ENCODE measurements at regions not wholly inside any gene's neighbourhood (a gene's known extent, or its start where the extent isn't known, plus 50 kb on each side); places are given as distances from the start of the nearest gene placed in this dataset.
"Not testable (repeated sequence)": the region's sequence is repeated elsewhere in the genome, so short reads cannot be mapped to it uniquely, and the experiment has no call there.

DNA sequence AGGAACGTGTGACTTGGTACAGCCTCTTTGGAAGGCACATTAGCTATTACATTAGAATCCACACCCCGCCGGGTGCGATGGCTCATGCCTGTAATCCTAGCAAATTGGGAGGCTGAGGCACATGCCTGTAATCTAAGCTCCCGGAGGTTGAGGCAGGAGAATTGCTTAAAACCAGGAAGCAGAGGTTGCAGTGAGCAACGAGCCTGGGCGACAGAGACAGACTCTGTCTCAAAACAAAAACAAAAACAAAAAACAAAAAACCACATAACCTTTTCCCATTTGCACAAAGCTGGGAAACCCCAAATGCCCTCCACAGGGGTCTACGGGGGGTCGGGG is 82.7 kb upstream of the METTL9 start:
- DNase-seq (ENCODE audit: low read depth): not testable (repeated sequence)

DNA sequence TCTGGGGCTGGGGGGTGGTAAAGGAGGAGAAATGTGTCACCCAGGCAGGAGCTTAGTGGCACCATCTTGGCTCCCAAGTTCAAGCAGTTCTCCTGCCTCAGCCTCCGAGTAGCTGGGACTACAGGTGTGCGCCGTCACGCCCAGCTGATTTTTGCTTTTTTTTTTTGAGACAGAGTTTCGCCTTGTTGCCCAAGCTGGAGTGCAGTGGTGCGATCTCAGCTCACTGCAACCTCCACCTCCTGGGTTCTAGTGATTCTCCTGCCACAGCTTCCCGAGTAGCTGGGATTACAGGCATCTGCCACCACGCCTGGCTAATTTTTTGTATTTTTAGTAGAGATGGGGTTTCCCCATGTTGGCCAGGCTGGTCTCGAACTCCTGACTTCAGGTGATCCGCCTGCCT is 82.1 kb upstream of the METTL9 start:
- not testable (repeated sequence) for DNase-seq (ENCODE audit: low read depth)

DNA sequence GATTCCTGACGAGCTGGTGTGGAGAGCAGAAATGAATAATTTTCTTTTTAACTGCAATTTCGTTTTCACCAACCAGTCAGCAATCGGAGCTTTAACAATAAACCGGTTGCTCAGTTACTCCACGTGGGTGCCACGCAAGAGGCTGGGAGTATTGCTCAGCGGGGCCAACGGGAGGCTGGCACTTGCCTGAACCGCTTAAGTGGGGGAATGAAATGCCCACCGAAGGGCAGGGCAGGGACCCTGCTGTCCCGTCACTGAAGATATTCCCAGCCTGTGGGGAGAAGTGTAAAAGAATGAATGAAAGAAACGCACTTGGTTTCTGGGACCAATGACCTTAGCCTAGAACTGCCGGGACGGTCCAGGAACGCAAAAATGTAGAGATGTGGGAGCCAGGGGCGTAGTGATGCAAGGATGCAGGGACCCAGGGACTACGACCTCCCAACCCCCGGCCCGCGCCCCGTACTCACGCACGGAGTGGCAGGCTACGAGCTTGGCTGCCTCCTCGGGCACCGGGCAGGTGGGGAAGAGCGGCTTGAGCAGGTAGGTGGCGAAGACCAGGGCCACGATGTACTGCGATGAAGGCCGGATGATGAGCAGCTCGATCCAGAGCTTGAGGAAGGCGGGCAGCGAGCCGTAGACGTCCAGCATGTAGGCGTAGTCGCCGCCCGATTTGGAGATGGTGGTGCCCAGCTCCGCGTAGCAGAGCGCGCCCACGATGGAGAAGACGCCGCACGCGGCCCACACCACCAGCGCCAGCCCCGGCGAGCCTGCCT is 79.8 kb upstream of the METTL9 start:
- not testable (repeated sequence) for DNase-seq (ENCODE audit: low read depth)

DNA sequence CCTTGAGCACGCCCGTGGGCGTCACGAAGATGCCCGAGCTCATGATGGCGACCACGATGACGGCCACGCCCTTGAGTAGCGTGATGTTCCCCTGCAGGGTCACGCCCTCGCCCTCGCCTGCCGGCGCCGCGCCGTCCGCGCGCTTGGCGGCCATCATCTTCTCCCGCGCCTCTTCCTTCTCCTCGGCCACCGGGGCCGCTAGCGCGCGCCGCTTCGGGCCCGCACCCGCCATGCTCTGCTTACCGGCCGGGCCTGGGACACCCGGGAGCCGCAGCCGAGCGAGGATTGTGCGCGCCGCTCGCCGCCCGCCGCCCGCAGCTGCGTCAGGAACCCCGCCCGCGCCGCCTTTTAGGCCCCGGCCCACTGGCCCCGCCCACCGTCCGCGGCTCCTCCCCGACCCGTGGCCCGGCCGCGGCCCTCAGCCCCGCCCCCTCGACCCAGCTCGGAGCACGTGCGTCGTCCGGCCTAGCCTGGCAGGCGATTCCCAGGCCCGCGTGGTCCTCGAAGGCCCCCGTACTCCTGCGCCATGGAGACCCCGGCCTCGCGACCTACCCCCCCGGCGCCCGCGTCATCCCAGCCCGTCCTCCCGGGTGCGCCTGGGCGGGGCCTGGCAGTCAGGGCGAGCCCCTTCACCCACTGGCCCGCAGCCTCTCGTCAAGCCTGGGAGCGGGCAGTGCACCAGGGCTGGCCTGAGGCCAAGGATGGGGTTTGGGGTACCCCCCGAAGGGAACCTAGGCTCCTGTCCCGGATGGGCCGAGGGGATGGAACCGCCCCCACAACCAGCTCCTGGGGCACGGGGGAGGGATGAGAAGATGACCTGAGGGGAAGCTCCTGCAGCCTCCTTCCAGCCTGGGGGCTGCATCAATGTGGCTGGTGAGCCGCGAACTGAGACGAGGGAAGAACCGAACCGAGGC is 79.0 kb upstream of the METTL9 start:
- peak; percentile 87 for DNase-seq (ENCODE audit: low read depth)

DNA sequence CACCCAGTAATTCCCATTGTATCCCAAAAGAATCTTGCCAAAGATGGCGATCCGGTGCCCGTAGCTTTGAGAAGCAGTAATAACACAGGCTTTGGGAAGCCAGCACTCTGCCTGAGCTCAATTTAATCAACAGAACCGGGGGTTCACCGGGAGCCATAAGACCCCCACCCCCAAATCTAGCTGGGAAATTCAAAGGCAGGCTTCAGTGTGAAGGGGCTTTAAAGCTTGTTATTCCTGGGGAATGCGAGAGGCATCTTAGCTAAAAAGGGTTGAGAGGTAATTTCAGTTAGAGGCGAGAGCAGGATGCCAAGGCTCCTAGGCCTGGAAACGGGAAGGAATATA is 78.4 kb upstream of the METTL9 start:
- DNase-seq (ENCODE audit: low read depth): not testable (repeated sequence)

DNA sequence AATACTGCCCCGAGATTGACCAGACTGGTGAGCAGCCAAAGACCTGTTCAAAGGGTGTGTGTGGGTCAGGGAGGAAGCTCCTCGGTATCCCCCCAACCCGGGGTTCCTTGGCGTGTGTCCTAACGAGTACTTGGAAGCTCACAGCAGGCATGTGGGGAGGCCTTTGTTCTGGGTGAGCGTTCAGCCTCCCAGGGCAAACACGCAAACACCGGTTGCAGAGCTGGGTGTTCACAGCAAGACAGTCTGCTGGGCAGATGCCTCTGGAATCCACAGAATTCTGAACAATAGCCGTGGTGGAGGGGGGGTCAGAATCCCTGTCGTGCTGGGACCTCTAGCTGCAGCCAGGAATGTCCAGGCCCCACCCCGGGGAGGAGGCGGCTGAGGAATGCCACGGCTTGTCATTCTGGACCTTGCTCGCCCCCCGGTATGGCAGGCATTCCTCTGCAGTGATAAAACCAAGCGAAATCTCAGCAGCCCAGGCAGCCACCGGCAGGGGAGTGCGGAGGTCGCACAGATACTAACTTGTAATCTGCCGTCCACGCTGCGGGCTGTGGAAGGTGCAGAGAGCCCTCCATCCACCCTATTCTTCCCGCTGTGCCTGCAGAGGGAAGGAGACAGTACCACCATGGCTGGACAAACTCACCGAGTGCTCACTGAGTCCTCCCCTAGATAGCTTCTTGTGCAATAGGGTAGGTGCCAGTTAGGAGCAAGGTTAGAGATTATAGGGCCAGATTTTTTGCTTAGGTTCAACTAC is 77.8 kb upstream of the METTL9 start:
- DNase-seq (ENCODE audit: low read depth): peak; percentile 29

DNA sequence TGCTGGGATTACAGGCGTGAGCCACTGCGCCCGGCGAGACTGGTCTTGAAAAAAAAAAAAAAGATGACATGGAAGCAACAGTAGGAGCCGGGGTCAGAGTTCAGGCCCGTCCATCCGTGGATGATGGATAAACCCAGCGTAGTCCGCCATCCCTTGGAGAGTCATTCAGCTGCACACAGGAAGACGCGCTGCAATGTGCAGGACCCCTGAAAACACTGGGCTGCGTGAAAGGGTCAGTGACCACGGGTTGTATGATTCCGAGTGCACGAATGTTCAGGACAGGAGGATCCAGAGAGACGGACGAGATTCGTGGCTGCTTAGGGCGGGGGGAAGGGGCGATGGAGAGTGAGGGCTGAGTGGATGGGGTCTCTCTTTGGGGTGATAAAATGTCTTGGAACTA is 76.5 kb upstream of the METTL9 start:
- DNase-seq (ENCODE audit: low read depth): not testable (repeated sequence)

DNA sequence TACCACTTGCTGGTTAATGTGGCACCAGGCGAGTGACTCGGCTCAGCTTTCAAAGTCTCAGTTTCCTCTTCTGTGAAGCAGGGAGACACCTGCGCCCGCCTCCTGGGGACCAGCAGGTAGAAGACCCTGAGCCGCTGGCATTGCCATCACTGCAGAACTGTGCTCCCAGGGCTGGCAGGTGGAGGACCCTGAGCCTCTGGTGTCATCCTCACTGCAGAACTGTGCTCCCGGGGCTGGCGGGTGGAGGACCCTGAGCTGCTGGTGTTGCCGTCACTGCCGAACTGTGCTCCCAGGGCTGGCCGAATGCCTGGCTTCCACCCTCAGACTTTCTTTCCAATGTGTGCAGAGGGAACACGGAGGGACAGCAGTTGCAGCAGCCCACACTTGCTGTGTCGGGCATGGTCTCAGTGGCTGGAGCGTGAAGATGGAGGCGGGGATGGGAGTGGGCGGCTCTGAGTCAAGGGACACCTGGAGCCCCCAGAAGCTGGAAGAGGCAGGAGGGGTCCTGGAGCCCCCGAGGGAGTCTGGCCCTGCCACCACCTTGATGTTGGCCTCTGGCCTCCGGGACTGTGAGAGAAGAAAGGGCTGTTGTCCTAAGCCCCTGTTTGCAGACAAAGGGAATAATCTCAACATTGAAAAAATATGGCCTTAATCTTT is 75.8 kb upstream of the METTL9 start:
- no peak for DNase-seq (ENCODE audit: low read depth)

DNA sequence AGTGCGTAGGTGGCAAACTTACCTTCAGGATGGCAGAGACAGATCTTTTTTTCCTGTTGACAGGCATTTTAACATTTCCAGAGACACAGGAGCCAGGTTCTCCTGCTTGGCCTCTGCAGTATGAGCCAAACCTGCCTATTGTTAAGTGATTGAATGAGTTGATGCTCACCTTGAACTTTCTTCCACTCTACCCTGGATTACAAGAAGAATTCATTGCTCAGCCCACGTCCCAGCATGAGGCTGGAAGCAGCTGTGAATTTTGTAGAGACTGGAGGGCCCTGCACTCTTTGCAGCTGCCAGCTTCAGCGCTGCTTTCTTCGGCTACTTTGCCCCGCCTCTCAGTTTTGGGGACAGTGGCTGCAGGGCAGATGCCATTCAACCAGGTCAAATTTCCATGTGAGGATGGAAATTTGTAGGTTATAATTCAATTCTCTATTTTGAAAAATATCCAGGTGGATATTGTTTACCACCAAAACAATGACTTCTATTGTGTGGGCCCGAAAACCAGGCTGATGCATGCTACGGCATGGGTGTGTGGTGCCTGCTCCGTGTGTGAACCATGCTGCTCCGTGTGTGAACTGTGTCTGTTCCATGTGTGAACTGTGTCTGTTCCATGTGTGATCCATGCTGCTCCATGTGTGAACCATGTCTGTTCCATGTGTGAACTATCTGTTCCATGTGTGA is 75.2 kb upstream of the METTL9 start:
- no peak for DNase-seq (ENCODE audit: low read depth)

DNA sequence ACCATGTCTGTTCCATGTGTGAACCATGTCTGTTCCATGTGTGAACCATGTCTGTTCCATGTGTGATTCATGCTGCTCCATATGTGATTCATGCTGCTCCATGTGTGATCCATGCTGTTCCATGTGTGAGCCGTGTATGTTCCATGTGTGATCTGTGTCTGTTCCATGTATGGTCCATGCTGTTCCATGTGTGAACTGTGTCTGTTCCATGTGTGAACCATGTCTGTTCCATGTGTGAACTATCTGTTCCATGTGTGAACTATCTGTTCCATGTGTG is 74.7 kb upstream of the METTL9 start:
- not testable (repeated sequence) for DNase-seq (ENCODE audit: low read depth)

DNA sequence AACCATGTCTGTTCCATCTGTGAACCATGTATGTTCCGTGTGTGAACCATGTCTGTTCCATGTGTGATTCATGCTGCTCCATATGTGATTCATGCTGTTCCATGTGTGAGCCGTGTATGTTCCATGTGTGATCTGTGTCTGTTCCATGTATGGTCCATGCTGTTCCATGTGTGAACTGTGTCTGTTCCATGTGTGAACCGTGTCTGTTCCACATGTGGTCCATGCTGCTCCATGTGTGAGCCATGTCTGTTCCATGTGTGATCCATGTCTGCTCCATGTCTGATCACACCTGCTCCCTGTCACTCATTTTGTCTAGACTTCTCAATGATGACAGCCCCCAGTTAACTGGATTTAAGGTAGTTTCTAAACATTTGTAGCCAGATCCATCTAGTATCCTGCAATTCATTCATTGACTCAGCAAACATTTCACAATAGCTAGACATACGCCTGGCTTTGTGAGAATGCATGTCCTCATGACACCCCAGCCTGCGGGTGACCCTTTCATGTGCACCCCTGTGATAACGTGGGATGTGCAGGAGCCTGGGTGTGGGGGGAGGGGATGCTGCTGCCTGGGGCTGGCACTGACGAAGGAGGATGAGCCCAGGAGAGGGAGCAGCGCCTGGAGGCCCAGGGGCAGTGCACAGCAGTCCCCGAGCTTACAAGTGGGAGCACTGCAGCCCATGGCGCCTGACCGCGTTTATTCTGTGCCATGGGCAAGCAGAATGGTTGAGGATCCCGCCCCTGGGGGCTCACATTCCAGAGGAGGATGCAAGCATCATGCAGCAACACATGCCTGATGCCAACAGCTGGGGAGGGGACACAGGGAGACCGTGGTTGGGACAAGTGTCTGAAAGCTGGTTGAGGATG is 74.1 kb upstream of the METTL9 start:
- peak; percentile 91 for DNase-seq (ENCODE audit: low read depth)

DNA sequence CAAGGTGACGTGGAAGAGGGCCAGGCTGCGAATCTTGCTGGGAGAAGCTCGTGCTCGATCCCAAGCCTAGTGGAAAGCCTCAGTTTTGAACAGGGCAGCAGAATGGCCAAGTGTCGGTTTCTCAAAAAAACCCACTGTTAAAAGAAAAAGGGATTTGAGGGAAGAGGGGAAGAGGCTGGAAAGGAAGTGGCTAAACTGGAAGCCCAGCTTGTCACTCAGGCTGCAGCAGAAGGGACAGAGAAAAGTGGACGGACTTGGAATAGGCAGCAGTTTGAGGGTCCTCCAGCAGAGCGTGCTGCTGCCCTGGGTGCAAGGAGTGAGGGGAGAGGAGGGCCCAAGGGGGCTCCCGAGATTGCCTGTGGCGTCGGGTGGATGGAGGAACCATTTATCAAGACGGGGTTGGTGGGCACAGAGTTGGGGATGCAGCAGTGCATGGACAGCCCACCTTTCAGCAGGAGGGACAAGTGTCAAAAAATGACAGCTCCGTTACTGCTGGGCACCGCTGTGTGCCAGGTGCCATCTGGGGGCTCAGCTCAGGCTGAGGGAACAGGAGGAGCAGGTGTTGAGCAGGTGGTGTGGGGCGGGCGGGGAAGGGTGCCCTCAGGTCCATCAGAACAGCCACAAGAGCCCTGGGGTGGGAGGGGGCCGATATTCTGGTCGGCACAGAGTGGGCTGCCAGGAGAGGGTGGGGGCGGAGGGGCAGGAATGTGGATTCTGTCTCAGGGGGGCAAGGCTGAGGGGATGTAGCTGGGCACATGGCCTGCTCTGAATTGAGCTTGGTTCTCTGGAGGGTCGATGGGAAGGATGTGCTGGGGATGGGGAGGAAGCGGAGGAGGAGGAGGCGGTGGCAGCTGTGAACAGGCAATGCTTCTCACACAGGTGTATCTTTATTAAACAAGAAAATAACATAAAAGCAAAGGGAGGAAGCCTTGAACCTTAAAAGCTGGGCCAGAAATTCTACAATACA is 73.1 kb upstream of the METTL9 start:
- DNase-seq (ENCODE audit: low read depth): not testable (repeated sequence)

DNA sequence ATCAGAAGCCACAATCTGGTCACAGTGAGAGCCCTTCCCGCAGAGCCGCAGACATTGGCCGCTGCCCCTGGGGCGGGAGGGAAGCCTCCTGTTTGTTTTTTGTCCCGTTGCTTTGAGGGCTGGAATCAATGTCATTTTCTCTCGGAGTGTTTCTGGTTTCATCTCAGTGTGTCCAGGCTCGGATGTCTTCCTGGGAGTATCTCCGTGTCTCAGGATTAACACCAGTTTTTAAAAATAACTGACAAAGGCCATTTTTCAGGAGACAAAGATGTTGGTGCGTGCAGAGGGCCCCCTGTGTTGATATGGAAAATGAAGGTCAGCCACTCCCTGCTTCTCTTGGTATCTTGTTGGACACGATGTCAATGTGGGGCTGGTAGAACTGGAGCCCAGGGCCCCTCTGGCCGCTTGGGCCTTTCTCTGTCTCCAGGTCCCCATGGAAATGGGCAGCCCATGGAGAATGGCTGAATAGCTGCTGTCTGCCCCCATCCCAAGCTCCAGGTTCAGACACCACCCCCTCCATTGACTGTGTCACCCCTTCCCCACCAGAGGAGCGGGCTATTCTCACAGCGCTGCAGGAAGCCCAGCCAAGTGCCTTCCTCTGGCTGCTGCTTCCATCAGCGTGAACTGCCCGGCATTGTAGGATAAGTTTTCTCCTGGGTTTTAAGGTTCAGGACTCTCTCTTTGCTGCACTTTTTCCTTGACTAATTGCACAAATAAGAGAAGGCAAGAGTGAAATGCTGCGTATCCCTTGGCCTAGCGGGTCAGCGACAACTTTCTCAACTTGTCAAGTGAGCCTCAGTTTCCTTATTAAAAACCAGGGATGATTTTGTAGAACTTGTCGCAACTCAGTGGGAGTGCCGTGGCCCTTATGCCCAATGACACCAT is 72.2 kb upstream of the METTL9 start:
- DNase-seq (ENCODE audit: low read depth): no peak

DNA sequence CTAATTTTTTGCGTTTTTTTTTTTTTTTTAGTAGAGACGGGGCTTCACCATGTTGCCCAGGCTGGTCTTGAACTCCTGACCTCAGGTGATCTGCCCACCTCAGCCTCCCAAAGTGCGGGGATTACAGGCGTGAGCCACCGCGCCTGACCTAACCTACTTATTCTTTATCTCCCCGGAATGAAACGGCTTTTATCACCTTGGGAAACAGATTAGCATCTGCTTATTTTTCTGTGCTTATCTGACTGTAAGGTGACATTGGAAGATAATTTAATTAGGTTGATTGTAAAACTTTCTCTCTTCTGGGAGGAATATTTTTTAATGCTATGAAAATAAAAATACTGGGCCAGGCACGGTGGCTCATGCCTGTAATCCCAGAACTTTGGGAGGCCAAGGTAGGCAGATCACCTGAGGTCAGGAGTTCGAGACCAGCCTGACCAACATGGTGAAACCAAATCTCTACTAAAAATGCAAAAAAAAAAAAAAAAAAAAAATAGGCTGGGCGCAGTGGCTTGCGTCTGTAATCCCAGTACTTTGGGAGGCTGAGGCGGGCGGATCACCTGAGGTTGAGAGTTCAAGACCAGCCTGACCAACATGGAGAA is 70.2 kb upstream of the METTL9 start:
- not testable (repeated sequence) for DNase-seq (ENCODE audit: low read depth)

DNA sequence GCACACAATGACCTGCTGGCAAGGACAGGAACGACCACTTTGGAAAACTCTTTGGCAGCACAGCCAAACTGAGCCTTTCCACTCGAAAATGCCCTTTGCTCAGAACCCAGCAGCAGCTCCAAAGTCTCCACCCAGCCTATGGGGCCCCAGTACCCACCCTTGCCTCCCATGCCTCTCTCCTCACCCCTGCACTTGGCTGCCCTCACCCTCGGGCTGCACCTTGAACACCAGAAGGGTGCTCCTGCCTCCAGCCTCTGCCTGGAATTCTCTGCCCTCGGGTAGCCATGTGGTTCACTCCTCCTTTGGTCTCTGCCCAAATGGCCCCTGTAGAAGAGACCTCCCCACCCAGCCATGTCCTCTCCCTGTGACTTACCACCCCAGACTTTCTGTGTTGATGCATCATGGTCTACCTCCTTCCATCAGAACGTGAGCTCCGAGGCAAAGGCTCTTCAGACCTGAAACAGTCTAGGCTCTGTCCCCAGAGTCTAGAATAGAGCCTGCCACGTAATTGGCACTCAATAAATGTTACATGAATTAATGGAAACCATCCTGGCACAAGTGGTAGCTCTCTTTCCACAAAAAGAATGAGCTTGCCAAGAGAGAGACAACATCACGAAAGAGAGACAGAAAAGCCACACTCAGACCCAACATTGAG is 68.5 kb upstream of the METTL9 start:
- not testable (repeated sequence) for DNase-seq (ENCODE audit: low read depth)

DNA sequence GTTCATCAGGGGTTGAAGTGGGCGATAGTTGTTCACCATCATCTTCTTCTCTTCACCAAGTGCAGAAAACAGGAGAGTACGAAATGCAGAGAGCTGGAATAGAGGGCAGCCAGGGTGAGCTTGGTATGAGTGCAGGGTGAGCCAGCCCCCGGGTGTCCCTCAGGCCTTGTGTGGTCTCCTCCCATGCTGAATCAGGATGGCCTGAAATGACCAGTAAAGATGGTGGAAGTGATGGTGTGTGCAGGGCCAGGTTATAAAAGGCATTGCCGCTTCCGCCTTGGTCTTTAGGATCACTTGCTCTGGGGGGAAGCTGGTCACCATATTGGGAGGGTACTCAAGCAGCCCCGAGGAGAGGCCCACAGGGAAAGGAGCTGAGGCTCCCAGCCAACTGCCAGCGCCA is 66.4 kb upstream of the METTL9 start:
- not testable (repeated sequence) for DNase-seq (ENCODE audit: low read depth)

DNA sequence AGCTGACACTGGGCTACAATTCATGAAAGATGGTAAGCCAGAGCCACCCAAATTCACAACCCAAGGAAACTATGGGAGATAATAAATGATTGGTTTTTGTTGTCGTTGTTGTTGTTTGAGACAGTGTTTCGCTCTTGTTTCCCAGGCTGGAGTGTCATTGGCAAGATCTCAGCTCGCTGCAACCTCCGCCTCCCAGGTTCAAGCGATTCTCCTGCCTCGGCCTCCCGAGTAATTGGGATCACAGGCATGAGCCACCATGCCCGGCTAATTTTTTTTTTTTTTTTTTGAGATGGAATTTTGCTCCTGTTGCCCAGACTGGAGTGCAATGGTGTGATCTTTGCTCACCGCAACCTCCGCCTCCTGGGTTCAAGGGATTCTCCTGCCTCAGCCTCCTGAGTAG is 65.9 kb upstream of the METTL9 start:
- not testable (repeated sequence) for DNase-seq (ENCODE audit: low read depth)

DNA sequence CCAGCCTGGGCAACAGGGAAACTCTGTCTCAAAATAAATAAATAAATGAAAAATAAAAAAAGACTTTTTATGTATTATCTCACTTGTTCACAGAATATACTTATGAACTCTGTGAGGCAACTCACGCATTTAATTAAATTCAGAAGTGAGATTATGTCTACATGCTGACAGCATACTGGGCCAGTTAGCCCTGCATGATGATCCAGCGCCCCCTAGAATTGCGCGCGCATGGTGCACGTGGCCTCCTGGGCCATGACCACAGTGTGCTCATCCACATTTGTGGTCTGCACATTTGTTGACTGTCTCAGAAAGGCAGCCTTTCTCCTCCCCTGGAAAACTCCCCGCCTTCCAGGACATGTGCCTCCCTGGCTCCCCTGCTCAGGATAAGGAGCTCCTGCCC is 64.8 kb upstream of the METTL9 start:
- DNase-seq (ENCODE audit: low read depth): peak; percentile 31

Data from amniotic epithelial cell (primary cell).